ENCODE measurements at regions not wholly inside any gene's neighbourhood (a gene's known extent, or its start where the extent isn't known, plus 50 kb on each side); places are given as distances from the start of the nearest gene placed in this dataset.
"Not testable (repeated sequence)": the region's sequence is repeated elsewhere in the genome, so short reads cannot be mapped to it uniquely, and the experiment has no call there.

DNA sequence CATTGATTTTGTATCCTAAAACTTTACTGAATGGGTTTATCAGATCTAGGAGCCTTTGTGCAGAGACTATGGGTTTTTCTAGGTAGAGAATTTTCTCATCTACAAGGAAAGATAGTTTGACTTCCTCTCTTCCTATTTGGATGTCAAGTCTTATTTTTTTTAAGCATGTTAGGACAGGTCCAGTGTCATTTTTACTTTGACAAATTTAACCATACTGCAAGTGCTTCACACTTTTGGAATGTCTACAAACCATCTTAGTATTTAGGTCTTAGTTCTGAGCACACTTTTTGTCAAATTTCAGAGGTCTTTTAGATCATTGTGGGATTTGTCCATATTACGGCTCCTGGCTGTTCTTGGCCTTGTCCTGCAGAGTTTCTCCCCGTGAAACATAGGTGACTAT lies 715.2 kb upstream of the RAG2 start:
- no peak for DNase-seq (ENCODE audit: low read depth)

DNA sequence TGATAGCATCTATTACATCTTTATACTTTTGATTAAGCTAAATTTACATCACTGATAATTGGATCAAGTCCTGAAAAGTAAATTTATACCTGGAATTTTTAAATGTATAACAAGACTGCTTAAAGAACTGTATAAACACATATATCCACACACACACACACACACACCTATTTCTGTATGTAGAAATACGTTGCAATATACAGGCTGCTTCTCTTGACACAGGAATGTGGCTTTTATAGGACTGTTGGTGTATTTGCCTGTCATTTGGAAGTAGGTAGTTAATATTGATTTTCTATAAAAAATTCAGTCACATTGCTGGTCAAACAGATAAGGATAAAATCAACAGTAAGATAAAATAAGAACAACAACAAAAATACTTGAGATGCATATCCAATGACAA lies 708.5 kb upstream of the RAG2 start:
- no peak for DNase-seq (ENCODE audit: low read depth)

DNA sequence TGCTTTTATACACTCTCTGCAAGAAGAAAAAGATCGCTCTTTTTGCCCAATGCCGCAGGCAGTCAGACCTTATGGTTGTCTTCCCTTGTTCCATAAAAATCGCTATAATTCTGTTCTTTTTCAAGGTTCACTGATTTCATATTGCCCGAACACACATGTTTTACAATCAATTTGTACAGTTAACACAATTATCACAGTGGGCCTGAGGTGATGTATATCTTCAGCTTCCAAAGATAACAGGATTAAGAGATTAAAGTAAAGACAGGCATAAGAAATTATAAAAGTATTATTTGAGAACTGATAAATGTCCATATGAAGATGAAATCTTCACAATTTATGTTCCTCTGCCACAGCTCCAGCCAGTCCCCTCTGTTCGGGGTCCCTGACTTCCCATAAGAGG lies 703.4 kb upstream of the RAG2 start:
- DNase-seq (ENCODE audit: low read depth) = not testable (repeated sequence)

DNA sequence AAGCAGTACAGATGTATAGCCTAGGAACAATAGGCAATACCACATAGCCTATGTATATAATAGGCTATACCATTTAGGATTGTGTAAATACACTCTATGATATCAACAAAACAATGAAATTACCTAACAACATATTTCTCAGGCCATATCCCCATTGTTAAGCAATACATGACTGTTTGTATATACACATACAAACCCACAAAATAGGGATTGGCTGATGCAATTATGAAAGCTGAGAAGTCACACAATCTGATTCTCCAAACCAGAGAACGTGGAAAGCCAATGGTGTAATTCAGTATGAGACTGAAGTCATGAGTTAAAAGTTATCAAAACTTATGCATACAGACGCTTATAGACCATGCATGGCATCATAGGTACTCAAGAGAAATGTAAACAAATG lies 700.1 kb upstream of the RAG2 start:
- no peak for DNase-seq (ENCODE audit: low read depth)

DNA sequence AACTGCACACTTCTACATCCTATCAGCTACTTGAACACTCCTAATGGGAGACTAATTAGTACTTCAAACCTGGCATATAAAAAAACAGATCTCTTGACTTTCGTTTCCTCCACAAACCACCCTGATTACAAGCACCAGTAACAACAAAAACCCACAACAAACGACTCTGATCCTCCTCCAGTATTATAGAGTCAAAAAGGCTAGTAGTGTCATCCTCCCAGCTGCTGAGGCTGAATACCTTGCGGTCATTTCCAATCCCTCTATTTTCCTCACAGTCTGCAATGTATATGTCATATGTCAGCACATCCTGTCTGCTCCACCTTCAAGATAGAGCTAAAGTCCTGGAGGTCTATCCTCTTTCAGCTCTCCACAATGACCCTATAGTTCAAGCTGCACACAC lies 688.9 kb upstream of the RAG2 start:
- no peak for DNase-seq (ENCODE audit: low read depth)

DNA sequence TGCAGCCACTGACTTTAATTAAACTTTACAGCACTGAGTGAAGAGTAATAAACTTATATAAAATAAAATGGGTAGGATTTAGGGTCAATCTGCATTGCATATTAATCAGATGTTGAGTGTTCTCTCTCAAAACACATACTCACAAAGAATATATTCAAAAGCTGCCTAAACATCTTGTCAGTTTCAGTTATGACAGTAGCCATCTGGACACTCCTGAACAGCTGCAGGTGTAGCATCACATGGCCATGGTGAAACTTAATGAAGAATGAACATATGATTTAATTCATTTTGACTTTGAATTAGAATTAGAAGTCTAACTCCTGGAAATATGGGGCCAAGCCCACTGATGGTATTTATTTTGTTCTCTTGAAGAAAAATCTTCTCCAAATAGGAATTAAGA lies 684.3 kb upstream of the RAG2 start:
- DNase-seq (ENCODE audit: low read depth) = no peak

DNA sequence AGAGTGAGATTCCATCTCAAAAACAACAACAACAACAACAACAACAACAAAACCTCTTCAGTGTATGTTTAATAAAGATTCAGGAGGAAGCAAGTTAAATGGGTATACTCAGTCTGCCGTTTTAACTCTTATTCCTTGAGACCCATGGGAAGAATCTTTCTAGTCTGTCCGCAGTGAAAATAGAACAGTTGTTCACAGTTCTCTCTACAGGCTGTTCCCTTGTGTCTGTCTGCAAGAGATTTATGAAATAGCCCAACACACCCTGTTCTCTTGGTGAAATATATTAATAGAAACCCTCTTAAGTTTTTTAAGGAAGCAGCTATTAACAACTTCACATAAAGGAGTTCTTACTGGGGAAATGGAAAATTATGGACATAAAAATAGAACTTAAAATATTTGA lies 682.2 kb upstream of the RAG2 start:
- DNase-seq (ENCODE audit: low read depth) = no peak

DNA sequence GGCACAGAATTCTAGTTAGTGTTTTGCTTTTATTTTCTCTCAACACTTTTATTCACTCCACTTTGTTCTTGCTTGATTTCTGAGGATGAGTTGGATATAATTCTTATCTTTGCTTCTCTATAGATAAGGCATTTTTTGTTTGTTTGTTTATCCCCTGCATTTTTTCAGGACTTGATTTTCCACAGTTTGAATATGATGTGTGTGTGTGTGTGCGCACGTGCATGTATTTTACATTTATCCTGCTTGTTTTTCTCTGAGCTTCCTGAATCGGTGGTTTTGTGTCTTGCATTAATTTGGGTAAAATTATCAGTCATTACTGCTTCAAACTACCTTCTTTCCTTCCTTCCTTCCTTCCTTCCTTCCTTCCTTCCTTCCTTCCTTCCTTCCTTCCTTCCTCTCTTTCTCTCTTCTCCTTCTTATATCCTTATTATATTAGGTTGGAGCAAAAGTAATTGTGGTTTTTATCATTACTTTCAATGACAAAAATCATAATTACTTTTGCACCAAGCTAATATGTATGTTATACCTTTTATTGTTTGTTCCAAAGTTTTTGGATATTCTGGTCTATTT lies 679.9 kb upstream of the RAG2 start:
- no peak for DNase-seq (ENCODE audit: low read depth)

DNA sequence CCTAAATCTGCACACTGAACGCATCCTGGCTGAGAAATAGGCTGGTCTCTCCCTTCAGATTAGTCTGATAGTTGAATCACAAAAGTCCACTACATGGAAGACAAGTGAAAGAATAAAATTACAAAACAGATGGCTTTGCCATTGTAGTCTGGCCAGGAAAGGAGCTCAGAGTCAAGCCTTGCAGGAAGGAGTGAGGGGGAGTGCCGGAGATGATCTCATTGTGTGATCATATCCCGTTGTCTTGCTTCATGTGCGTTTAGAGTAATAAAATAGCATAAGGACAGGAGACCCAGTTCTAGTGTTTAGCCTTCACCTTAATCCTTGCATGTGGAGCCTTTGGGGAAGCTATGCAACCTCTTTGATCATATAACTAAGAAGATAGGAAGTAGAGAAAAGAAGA lies 666.7 kb upstream of the RAG2 start:
- DNase-seq (ENCODE audit: low read depth) = no peak

DNA sequence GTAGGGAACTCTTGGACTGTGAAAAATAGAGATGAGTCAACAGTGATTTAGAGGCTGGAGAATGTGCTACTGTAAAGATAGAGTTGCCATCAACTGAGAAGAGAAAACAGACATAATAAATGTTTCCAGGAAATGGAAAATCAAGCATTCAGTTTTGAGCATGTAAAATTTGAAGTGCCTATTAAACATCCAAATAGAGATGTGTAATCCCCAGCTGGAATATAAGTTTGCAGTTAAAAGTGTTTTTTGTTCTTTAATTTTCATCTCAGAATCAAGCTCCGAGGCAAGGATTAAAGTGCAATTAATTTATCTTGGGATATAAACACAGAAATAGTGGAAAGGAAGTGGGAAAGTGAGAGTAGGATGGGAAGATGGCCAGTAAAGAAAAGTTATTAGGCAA lies 666.0 kb upstream of the RAG2 start:
- no peak for DNase-seq (ENCODE audit: low read depth)

DNA sequence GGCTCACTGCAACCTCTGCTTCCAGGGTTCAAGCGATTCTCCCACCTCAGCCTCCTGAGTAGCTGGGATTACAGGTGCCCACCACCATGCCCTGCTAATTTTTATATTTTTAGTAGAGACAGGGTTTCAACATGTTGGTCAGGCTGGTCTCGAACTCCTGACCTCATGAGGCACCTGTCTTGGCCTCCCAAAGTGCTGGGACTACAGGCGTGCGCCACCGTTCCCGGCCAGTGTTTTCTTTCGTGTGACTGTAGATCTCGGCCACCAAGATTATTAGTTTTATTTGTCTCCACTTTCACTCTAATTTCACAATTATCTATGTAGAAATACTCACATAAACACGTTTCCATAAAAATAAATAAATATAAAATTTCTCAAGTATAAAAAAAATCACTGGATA lies 665.4 kb upstream of the RAG2 start:
- not testable (repeated sequence) for DNase-seq (ENCODE audit: low read depth)

DNA sequence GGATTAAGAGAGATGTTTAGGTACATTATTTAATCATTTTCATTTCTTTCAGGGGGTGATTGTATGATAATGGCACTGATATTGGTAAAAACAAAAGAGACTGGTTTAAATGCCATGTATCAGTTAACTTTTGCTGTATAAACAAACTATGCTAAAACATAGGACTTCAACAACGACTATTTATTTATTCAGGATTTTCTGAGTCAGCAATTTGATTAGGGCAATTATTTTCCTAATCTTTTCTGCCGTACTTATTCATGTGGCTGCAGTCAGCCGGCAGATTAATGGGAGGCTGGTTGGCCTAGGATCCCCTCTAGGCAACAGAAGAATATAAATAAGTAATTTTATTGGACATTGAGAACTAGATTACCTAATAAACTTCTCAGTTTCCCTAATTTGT lies 661.7 kb upstream of the RAG2 start:
- DNase-seq (ENCODE audit: low read depth) = no peak

DNA sequence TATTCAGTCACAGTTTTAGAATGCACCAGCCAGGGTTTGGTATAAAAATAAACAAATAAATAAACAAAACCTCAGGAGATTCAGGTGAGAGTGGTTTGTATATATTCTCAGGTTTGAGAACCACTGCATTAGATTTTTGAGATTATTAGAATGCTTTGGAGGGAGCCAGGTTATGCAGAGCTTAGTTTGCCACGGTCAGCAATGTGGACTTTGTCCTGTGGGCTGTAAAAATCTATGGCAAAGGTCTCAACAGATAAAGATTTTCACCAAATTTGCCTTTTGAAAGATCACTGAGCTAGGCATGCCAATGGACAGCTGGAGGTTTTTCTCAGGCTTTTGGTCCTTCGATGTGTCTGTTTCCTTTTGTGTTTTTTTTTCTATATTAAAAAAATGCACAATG lies 650.1 kb upstream of the RAG2 start:
- no peak for DNase-seq (ENCODE audit: low read depth)

DNA sequence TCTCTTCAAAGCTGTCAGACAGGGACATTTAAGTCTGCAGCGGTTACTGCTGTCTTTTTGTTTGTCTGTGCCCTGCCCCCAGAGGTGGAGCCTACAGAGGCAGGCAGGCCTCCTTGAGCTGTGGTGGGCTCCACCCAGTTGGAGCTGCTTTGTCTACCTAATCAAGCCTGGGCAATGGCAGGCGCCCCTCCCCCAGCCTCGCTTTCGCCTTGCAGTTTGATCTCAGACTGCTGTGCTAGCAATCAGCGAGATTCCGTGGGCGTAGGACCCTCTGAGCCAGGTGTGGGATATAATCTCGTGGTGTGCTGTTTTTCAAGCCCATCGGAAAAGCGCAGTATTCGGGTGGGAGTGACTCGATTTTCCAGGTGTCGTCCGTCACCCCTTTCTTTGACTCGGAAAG lies 648.1 kb upstream of the RAG2 start:
- DNase-seq (ENCODE audit: low read depth) = not testable (repeated sequence)

DNA sequence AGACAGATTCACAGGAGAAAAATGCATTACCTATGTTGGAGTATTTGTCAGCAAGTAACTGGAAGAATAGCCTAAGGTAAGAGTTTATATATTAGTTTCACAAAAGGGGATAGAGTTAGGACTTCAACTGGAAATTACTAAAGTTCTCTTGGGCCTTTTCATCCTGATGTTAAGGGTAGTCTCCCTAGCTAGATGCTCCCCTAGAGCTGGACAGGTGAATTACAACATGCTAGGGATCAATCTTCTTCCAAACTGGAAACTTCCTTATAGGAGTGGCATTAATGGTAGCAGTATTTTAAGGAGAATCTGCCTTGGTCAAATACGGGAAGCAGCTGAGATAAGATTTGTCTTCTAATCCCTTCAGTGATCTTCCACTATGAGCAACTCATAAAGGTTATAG lies 632.8 kb upstream of the RAG2 start:
- DNase-seq (ENCODE audit: low read depth) = no peak

DNA sequence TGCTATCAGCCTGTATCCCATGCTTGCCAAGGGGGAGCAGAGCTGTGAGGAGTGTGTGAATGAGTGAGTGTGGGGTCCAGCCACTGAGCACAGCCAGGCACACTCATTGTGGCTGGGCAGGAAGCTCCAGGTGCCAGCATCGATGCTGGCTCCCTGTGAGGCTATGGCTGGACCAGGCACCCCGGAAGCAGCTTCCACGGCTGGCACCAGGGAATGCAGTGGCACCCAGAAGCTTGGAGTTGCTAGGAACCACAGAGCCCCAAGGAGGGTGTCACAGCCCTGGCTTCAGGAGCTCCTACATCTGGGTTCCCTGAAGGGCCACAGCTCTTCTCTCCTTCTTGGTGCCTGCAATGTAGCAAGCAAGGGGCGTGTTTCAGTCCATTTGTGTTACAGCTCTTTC lies 625.9 kb upstream of the RAG2 start:
- no peak for DNase-seq (ENCODE audit: low read depth)

DNA sequence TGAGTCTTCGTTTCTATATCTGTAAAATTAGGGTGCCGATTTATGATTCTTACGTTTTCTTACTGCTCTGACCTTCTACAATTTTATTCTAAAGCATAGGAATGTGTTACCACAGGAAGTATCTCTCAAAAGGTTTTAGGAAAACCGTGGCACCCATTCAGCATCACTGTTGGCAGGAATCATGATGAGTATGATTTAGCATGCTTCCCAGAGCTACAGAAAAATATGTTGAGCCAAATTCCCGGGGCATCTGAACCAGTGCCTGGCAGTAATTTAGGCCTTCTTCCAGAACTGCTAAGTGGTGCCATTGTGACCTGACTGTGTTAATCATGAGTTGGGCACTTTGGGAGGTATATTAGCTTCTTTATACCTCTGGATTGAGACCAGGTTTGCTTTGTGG lies 605.0 kb upstream of the RAG2 start:
- DNase-seq (ENCODE audit: low read depth) = no peak

DNA sequence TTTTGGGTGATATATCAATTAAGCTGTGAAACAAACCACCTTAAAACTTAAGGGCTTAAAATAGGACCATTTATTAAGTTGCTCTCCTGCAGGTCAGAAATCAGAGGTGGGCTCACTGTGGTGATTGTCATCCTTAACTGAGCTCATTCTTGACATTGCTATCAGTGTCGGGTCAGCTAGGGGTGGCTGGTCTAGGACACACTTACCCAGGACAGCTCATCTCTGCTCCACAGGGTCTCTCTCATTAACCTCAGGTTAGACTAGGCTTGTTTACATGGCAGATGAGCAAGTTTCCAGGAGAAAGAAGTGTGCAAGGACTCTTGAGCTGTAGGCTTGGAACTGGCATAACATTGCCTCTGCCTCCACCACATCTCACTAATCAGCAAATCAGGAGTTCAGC lies 601.0 kb upstream of the RAG2 start:
- DNase-seq (ENCODE audit: low read depth) = no peak

DNA sequence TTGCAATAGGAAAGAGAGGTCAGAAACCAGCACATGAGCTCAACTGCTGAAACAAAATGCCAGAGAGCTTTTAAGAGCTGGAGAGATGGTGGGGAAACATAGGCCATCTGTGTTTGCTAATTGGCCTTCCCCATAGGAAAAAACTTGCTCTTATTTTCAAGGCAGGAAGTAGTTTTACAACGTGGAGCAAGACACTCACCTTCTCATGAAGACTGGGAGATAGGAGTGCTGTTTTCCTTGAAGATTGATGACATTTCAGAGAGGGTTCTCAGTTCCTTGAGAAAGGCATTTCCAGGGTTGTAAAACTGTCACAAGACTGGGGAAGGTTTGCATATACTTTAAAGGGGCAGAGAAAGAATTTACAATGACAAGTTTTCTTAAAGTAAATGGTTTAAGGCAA lies 586.3 kb upstream of the RAG2 start:
- DNase-seq (ENCODE audit: low read depth) = no peak

DNA sequence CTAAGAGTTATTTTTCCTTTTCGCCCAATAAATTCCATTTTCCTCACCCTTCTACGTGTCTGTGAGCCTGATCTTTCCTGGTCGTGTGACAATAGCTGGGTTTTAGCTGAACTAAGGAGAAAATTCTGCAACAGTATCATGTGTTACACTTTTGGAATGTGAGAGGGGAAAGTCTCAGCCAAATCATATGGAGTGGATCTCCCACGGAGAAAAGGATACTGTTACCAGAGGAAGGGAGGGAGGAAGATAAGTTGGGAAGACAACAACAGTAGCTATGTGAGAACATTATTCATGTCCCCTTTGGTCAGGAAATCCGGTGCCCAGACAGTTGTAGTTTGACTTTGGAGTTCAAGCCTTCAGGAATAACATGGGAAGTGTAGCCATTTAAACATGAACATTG lies 584.0 kb upstream of the RAG2 start:
- DNase-seq (ENCODE audit: low read depth) = no peak

DNA sequence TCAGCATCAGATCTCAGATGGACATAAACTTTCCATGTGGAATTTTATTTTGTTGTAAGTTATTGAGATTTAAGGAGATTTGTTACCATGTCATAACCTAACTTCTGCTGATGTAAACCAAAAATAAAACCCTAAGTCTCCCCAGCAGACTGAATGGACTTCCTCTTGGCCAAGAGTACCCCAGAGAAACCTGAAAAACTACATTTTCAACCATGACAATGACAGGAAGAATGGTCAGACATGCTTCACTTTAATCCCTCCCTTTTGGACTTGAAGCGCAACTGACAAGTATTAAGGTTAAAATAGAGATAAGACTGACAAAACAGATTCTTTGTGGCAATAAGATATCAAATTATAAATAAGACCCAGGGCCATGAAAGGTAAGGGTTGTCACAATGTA lies 579.7 kb upstream of the RAG2 start:
- DNase-seq (ENCODE audit: low read depth) = no peak

DNA sequence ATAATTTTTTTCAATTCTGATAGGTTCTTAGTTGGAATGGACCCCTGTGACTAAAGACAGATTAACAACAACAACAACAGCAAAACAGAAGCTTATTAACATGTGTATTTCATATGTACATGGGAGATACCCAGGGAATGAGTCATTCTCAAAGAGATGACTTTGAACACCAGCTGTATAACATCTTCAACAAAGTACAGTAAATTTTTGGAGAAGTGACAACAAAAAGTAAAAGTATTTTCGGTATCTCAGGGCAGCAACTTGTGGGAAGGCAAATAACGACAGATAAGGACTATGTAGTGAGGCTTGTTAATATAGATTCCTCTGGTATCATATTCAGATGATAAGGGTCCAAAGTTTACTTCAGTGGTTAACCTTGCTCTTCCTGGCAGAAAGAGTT lies 573.4 kb upstream of the RAG2 start:
- no peak for DNase-seq (ENCODE audit: low read depth)

DNA sequence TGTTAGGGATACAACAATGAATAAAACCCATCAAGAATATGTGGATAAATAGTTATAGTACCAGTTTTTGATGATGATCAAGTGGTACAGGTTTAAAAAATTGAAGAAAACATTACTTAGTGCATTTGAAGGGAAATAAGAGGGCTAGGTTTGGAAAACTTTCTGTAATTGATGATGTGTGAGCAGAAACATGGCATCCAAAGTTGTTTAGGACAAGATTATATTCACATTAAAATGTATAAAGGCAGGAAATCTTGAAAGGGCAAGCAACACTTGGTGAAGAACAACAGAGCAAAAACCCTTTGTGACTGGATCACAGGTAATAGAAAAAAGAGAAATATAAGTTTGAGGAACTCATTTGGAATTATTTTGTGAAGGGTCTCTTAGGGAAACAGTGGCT lies 572.3 kb upstream of the RAG2 start:
- no peak for DNase-seq (ENCODE audit: low read depth)

DNA sequence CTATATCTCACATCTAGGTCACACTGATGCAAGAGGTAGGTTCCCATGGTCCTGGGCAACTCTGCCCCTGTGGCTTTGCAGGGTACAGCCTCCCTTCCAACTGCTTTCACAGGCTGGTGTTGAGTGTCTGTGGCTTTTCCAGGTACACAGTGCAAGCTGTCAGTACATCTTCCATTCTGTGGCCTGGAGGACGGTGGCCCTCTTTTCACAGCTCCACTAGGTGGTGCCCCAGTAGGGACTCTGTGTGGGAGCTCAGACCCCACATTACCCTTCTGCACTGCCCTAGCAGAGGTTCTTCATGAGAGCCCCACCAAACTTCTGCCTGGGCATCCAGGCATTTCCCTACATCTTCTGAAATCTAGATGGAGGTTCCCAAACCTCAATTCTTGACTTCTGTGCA lies 547.4 kb upstream of the RAG2 start:
- DNase-seq (ENCODE audit: low read depth) = not testable (repeated sequence)

DNA sequence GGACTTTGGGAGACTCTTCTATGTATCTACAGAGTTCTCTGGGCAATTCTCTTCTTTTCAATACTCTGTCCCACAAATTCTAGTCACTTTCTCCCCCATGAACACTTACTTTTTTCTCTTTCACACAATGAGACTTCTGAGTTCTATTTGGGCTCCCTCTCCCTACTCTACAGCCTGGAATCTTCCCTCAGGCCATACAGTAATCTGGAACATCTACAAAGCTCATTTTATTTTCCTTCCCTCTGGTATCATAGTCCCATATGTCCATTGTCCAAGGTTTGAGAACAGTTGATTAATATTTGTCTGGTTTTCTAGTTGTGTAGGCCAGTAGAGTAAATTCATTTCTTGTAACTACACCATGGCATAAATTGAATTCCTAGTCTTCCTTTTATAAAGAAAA lies 544.6 kb upstream of the RAG2 start:
- no peak for DNase-seq (ENCODE audit: low read depth)
